Gastrocnemius medialis (tissue), 4 donors: ENCODE measurements at regions not wholly inside any gene's neighbourhood (a gene's known extent, or its start where the extent isn't known, plus 50 kb on each side); places are given as distances from the start of the nearest gene placed in this dataset.

ENCODE experiments used
- POLR2A ChIP-seq, 2 donors: fragments of 450-650 bp; IDR thresholded peaks; one replicate each; pipeline ENCODE4 v1.6.1; 2017; ENCODE audit warnings: antibody characterized with exemption in 2 of 2, mild to moderate bottlenecking in 2 of 2, moderate library complexity in 2 of 2
- TF ChIP-seq, protein P1 (sequence below), 5 experiments: fragments of 450-650 bp in 3 of 5; fragments of 200-600 bp in 2 of 5; sonication (generic) in 2 of 5; IDR thresholded peaks in 4 of 5; conservative IDR thresholded peaks in 1 of 5; 1 replicate in 4 of 5; 2 replicates in 1 of 5; pipeline ENCODE4 v1.5.1; 2016 to 2019; ENCODE audit warnings: antibody characterized with exemption in 5 of 5, mild to moderate bottlenecking in 3 of 5, moderate library complexity in 3 of 5

DNA sequence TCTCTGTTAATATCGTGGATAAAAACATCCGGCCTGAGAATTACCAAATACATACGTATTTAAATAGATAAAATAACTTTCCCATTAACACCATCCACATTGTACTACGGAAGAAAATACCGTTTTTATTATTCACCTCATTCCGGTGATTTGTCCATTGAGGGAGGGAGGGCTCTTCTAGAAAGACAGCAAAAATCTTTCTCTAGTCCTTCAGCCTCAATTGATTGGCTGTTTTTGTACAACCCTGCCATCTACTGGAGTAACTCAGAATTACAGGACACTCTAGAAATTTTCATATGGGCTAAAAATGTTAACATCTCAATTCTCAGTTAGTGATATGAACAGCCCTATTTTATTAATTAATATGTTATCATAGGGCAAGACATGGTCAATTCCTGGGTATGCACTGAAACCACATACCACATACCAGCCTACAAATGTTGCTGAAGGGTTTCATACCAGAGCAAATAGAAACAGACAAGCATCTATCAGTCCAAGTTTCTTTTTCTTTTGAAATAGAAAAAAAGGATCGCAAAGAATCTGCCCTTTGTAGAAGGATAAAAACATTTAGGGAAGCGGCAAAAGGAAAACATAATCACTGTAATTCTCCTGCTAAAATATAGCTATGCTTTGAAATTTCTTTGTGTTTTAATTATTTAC is 55.8 kb upstream of the CDCA7L start:
- TF ChIP-seq POLR2A (IDR thresholded peaks at IDR 0.05): no peak
- TF ChIP-seq, protein P1, sequence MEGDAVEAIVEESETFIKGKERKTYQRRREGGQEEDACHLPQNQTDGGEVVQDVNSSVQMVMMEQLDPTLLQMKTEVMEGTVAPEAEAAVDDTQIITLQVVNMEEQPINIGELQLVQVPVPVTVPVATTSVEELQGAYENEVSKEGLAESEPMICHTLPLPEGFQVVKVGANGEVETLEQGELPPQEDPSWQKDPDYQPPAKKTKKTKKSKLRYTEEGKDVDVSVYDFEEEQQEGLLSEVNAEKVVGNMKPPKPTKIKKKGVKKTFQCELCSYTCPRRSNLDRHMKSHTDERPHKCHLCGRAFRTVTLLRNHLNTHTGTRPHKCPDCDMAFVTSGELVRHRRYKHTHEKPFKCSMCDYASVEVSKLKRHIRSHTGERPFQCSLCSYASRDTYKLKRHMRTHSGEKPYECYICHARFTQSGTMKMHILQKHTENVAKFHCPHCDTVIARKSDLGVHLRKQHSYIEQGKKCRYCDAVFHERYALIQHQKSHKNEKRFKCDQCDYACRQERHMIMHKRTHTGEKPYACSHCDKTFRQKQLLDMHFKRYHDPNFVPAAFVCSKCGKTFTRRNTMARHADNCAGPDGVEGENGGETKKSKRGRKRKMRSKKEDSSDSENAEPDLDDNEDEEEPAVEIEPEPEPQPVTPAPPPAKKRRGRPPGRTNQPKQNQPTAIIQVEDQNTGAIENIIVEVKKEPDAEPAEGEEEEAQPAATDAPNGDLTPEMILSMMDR (IDR thresholded peaks at IDR 0.05 in 4 of 5, conservative IDR thresholded peaks at IDR 0.05 in 1 of 5): peak; percentile 54 to 79 (median 65)
